ENCODE measurements at regions not wholly inside any gene's neighbourhood (a gene's known extent, or its start where the extent isn't known, plus 50 kb on each side); places are given as distances from the start of the nearest gene placed in this dataset.

GRCh38 chr5:168136340-168136739 is 155.1 kb upstream of the WWC1 start:
- H3K9me2 ChIP-seq (ENCODE audit: low read depth, low read length): no peaks in the 10 kb centered on the region
- no peak overlapping the region for H2AFZ ChIP-seq (ENCODE audit: low read length)
- H3K79me2 ChIP-seq (ENCODE audit: insufficient read depth, low read length): no peaks in the 10 kb centered on the region
- H3K27ac ChIP-seq (ENCODE audit: low read depth, low read length, poor library complexity, severe bottlenecking): no peak overlapping the region
- no peaks in the 10 kb centered on the region for H3F3A ChIP-seq (ENCODE audit: insufficient read depth, low read length)
- H3K36me3 ChIP-seq (ENCODE audit: insufficient read depth, low read length): no peaks in the 10 kb centered on the region
- no peaks in the 10 kb centered on the region for H3K4me1 ChIP-seq (ENCODE audit: insufficient read depth, low read length, severe bottlenecking)
- no peaks in the 10 kb centered on the region for H4K20me1 ChIP-seq (ENCODE audit: insufficient read depth, low read length)
- TF ChIP-seq, protein P1, sequence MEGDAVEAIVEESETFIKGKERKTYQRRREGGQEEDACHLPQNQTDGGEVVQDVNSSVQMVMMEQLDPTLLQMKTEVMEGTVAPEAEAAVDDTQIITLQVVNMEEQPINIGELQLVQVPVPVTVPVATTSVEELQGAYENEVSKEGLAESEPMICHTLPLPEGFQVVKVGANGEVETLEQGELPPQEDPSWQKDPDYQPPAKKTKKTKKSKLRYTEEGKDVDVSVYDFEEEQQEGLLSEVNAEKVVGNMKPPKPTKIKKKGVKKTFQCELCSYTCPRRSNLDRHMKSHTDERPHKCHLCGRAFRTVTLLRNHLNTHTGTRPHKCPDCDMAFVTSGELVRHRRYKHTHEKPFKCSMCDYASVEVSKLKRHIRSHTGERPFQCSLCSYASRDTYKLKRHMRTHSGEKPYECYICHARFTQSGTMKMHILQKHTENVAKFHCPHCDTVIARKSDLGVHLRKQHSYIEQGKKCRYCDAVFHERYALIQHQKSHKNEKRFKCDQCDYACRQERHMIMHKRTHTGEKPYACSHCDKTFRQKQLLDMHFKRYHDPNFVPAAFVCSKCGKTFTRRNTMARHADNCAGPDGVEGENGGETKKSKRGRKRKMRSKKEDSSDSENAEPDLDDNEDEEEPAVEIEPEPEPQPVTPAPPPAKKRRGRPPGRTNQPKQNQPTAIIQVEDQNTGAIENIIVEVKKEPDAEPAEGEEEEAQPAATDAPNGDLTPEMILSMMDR (IDR thresholded peaks at IDR 0.05; ENCODE audit: low read length): no peak
- no peak for TF ChIP-seq EZH2 (IDR thresholded peaks at IDR 0.05; ENCODE audit: borderline replicate concordance, low read length)
- H3K9ac ChIP-seq (ENCODE audit: low read length): no peak overlapping the region
- H3K4me3 ChIP-seq (ENCODE audit: low read depth, low read length, poor library complexity, severe bottlenecking): no peak overlapping the region
- H3K9me3 ChIP-seq (ENCODE audit: low read length): no peaks in the 10 kb centered on the region
- no peaks in the 10 kb centered on the region for H3K27me3 ChIP-seq (ENCODE audit: insufficient read depth, low read length)
- H3K4me2 ChIP-seq (ENCODE audit: low read length): no peak overlapping the region

- Histone ChIP-seq H3K4me3 (ENCODE audit: low read depth, low read length, poor library complexity, severe bottlenecking) (no peak overlapping the region), H3K79me2 (ENCODE audit: insufficient read depth, low read length) (no peaks in the 10 kb centered on the region), H3F3A (ENCODE audit: insufficient read depth, low read length) (no peaks in the 10 kb centered on the region), H3K9ac (ENCODE audit: low read length) (no peak overlapping the region), H3K9me3 (ENCODE audit: low read length) (no peaks in the 10 kb centered on the region), H3K27ac (ENCODE audit: low read depth, low read length, poor library complexity, severe bottlenecking) (no peak overlapping the region), H4K20me1 (ENCODE audit: insufficient read depth, low read length) (no peaks in the 10 kb centered on the region), H3K36me3 (ENCODE audit: insufficient read depth, low read length) (no peaks in the 10 kb centered on the region), H3K27me3 (ENCODE audit: insufficient read depth, low read length) (no peaks in the 10 kb centered on the region), H3K9me2 (ENCODE audit: low read depth, low read length) (no peaks in the 10 kb centered on the region), H3K4me2 (ENCODE audit: low read length) (no peak overlapping the region), H2AFZ (ENCODE audit: low read length) (no peak overlapping the region), H3K4me1 (ENCODE audit: insufficient read depth, low read length, severe bottlenecking) (no peaks in the 10 kb centered on the region)
- no peak for TF ChIP-seq EZH2 (IDR thresholded peaks at IDR 0.05; ENCODE audit: borderline replicate concordance, low read length)
- TF ChIP-seq, protein P1 (IDR thresholded peaks at IDR 0.05; ENCODE audit: low read length): no peak
Observed at GRCh38 chr5:168137265-168137664, 154.2 kb upstream of the WWC1 start.

DNA sequence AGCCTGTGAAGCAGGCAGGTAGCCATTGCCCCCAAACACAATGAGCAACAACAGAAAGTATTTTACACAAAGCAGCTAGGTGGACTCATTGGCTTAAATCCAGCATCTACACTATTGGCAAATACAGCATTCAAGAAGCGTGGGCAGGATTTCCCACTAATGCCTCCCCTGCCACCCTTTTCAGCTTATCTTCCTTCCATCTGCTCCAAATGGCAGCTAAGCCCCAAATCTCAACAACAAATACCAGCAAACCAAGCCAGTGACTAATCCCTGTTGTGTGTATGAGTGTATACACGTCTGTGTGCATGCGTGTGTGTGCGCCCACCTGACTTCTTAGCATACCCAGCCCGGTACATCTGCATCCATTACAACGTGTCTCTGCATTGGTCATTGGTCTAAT is 151.2 kb upstream of the WWC1 start:
- Histone ChIP-seq H3K4me3 (ENCODE audit: low read depth, low read length, poor library complexity, severe bottlenecking) (no peak overlapping the region), H3F3A (ENCODE audit: insufficient read depth, low read length) (no peaks in the 10 kb centered on the region), H3K79me2 (ENCODE audit: insufficient read depth, low read length) (no peaks in the 10 kb centered on the region), H3K27ac (ENCODE audit: low read depth, low read length, poor library complexity, severe bottlenecking) (no peak overlapping the region), H3K9me2 (ENCODE audit: low read depth, low read length) (no peaks in the 10 kb centered on the region), H2AFZ (ENCODE audit: low read length) (no peak overlapping the region), H3K27me3 (ENCODE audit: insufficient read depth, low read length) (no peaks in the 10 kb centered on the region), H3K4me1 (ENCODE audit: insufficient read depth, low read length, severe bottlenecking) (no peaks in the 10 kb centered on the region), H3K9ac (ENCODE audit: low read length) (no peak overlapping the region), H3K36me3 (ENCODE audit: insufficient read depth, low read length) (no peaks in the 10 kb centered on the region), H3K4me2 (ENCODE audit: low read length) (no peak overlapping the region), H3K9me3 (ENCODE audit: low read length) (no peaks in the 10 kb centered on the region), H4K20me1 (ENCODE audit: insufficient read depth, low read length) (no peaks in the 10 kb centered on the region)
- TF ChIP-seq, protein P1 (IDR thresholded peaks at IDR 0.05; ENCODE audit: low read length): no peak
- TF ChIP-seq EZH2 (IDR thresholded peaks at IDR 0.05; ENCODE audit: borderline replicate concordance, low read length): no peak
